A549 (cell line): ENCODE measurements at regions not wholly inside any gene's neighbourhood (a gene's known extent, or its start where the extent isn't known, plus 50 kb on each side); places are given as distances from the start of the nearest gene placed in this dataset.

ENCODE experiments used
- ATAC-seq, 2 experiments: fragments of 200-7000 bp in 1 of 2; fragments of >200 bp in 1 of 2; cut with Nextera tagmentation in 1 of 2; cut with Tn5 transposase in 1 of 2; 3 replicates each; pipeline versions ENCODE4 v1.8.0 to v1.9.1; 2018 to 2020; ENCODE audit warnings: mild to moderate bottlenecking in 1 of 2, moderate library complexity in 1 of 2
- CTCF ChIA-PET: fragments of 300-600 bp; sonication (Branson Sonifier 250); formaldehyde crosslinking; extraction: SDS; loops from one replicate; lab custom pipeline; 2021; ENCODE audit warnings: antibody characterized with exemption, inconsistent platforms; lab: Yijun Ruan, JAX
- POLR2A ChIA-PET: fragments of 350-600 bp; formaldehyde crosslinking; extraction: SDS; loops from one replicate; lab custom pipeline; 2021; ENCODE audit warnings: antibody characterized with exemption, inconsistent platforms; lab: Yijun Ruan, JAX
- DNase-seq, 2 experiments: peaks; one replicate each; pipeline versions ENCODE4 v3.0.0 to v3.0.0-alpha.2; 2011 to 2016; ENCODE audit warnings: low read depth in 1 of 2, low spot score in 1 of 2
- FAIRE-seq: peaks from 2 replicates; lab custom pipeline; 2011; peaks lifted over from hg19 to GRCh38; lab: Jason Lieb, UNC
- H3K27ac ChIP-seq, 2 experiments: fragments of >200 bp; sonication (Bioruptor Twin); formaldehyde crosslinking; 3 replicates each; pipeline ENCODE4 v1.5.1; 2016 to 2017
- H3K4me1 ChIP-seq: fragments of >200 bp; sonication (Bioruptor Twin); formaldehyde crosslinking; 3 replicates; pipeline ENCODE4 v1.6.1; 2016
- H3K4me2 ChIP-seq: fragments of >200 bp; sonication (Bioruptor Twin); formaldehyde crosslinking; 3 replicates; pipeline ENCODE4 v1.6.1; 2016
- H3K4me3 ChIP-seq: fragments of >200 bp; sonication (Bioruptor Twin); formaldehyde crosslinking; 3 replicates; pipeline ENCODE4 v1.5.1; 2016
- H3K9me3 ChIP-seq: fragments of >200 bp; sonication (Bioruptor Twin); formaldehyde crosslinking; 3 replicates; pipeline ENCODE4 v1.6.1; 2016
- CBX2 ChIP-seq: fragments of 200-600 bp; sonication (generic); IDR thresholded peaks from 2 replicates; pipeline ENCODE4 v1.6.1; 2016; ENCODE audit warnings: low read depth, mild to moderate bottlenecking, borderline replicate concordance
- FOSL2 ChIP-seq, 2 experiments: fragments of 450-650 bp in 1 of 2; fragments of >200 bp in 1 of 2; sonication (Bioruptor Twin) in 1 of 2; formaldehyde crosslinking; IDR thresholded peaks; 2 replicates each; pipeline versions ENCODE4 v1.5.0 to v1.6.1; 2016 to 2020; ENCODE audit warnings: mild to moderate bottlenecking in 1 of 2, moderate library complexity in 1 of 2
- HOXB5 ChIP-seq: fragments of 250-450 bp; sonication (Bioruptor Pico); IDR thresholded peaks from 2 replicates; pipeline ENCODE4 v1.5.0; 2020; ENCODE audit warnings: mild to moderate bottlenecking, moderate library complexity
- KDM1A ChIP-seq: fragments of 200-600 bp; sonication (generic); IDR thresholded peaks from 2 replicates; pipeline ENCODE4 v1.6.1; 2016; ENCODE audit warnings: low read depth, mild to moderate bottlenecking
- MAFK ChIP-seq: fragments of 450-650 bp; IDR thresholded peaks from 2 replicates; pipeline ENCODE4 v1.6.1; 2014; ENCODE audit not compliant: partially characterized antibody
- NPAS2 ChIP-seq: fragments of 250-450 bp; sonication (Bioruptor Pico); IDR thresholded peaks from 2 replicates; pipeline ENCODE4 v1.8.0; 2022; ENCODE audit warnings: mild to moderate bottlenecking, moderate library complexity, borderline replicate concordance
- POLR2A ChIP-seq: IDR thresholded peaks from 2 replicates; pipeline ENCODE4 v1.6.1; 2012; ENCODE audit warnings: mild to moderate bottlenecking, low read length
- POLR2AphosphoS2 ChIP-seq: conservative IDR thresholded peaks from 2 replicates; pipeline ENCODE4 v1.6.1; 2012; ENCODE audit warnings: low read length, improper control_type of control experiment, inconsistent platforms
- RCOR1 ChIP-seq: fragments of 150-350 bp; IDR thresholded peaks from 2 replicates; pipeline ENCODE4 v1.6.1; 2014; ENCODE audit warnings: antibody characterized with exemption, low read length, low read depth
- RNF2 ChIP-seq: fragments of 200-600 bp; sonication (generic); IDR thresholded peaks from 2 replicates; pipeline ENCODE4 v1.6.1; 2016; ENCODE audit warnings: low read depth, mild to moderate bottlenecking, antibody characterized with exemption, moderate library complexity, borderline replicate concordance
- SREBF2 ChIP-seq: fragments of 450-650 bp; IDR thresholded peaks from 2 replicates; pipeline ENCODE4 v1.6.1; 2014; ENCODE audit warnings: mild to moderate bottlenecking, moderate library complexity
- ZC3H11A ChIP-seq: fragments of 450-650 bp; IDR thresholded peaks from 2 replicates; pipeline ENCODE4 v1.6.1; 2014; ENCODE audit warnings: antibody characterized with exemption, mild to moderate bottlenecking
- WGBS: methylation state at CpG from one replicate; pipeline ENCODE4 v1.1.6; 2017; ENCODE audit errors: missing lambda C conversion rate; 5-methylcytosine and 5-hydroxymethylcytosine counted together
- TF ChIP-seq, protein P1 (sequence below): fragments of 250-450 bp; sonication (Bioruptor Pico); IDR thresholded peaks from 2 replicates; pipeline ENCODE4 v1.5.0; 2020; ENCODE audit warnings: low read depth, mild to moderate bottlenecking, moderate library complexity
- TF ChIP-seq, protein P2 (sequence below): fragments of 250-450 bp; sonication (Bioruptor Pico); IDR thresholded peaks from 2 replicates; pipeline ENCODE4 v1.5.0; 2021; ENCODE audit warnings: mild to moderate bottlenecking, moderate library complexity, borderline replicate concordance
- TF ChIP-seq, protein P3 (sequence below): fragments of >200 bp; sonication (Bioruptor Twin); formaldehyde crosslinking; IDR thresholded peaks from 3 replicates; pipeline ENCODE4 v1.5.1; 2016
- TF ChIP-seq, protein P4 (sequence below): IDR thresholded peaks from 2 replicates; pipeline ENCODE4 v1.6.1; 2012
- TF ChIP-seq, protein P5 (sequence below): fragments of 200-600 bp; sonication (generic); IDR thresholded peaks from 2 replicates; pipeline ENCODE4 v1.6.1; 2016; ENCODE audit warnings: antibody characterized with exemption, mild to moderate bottlenecking, moderate library complexity
- TF ChIP-seq, protein P6 (sequence below): IDR thresholded peaks from 2 replicates; pipeline ENCODE4 v1.6.1; 2012; ENCODE audit warnings: low read depth, borderline replicate concordance

DNA sequence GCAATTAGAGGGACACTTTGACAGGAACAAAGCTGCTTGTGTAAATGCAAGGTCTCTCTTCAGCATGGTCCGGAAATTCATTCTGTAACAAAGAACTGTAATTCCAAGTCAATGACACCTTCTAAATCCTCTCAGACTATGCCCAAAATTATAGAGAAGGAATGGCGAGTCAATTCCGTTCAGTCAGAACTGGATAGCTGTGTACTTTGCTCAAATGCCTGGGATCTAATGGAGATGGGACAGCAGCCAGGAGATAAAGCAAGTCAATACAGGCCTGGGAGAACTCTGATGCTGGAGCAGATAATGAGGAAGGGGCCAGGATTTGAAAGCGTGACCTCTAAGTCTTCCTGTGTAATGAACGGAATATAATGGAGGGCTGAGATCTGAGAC, 96.4 kb upstream of the SPRY4 start:
- POLR2A ChIA-PET = interaction anchor here (0.6 kb wide), 1 partner anchor 13 kb away, joined by 3 read pairs; no protein-coding TSS in a partner anchor
- CTCF ChIA-PET = interaction anchor here (1.6 kb wide), 1 partner anchor 292 kb away, joined by 5 read pairs; no protein-coding TSS in a partner anchor
- no peak for TF ChIP-seq CBX2
- TF ChIP-seq, protein P1, sequence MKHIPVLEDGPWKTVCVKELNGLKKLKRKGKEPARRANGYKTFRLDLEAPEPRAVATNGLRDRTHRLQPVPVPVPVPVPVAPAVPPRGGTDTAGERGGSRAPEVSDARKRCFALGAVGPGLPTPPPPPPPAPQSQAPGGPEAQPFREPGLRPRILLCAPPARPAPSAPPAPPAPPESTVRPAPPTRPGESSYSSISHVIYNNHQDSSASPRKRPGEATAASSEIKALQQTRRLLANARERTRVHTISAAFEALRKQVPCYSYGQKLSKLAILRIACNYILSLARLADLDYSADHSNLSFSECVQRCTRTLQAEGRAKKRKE (CRISPR knock-in tag) = no peak
- TF ChIP-seq KDM1A = no peak
- no peak for TF ChIP-seq RCOR1
- no peak for TF ChIP-seq ZC3H11A
- TF ChIP-seq, protein P2, sequence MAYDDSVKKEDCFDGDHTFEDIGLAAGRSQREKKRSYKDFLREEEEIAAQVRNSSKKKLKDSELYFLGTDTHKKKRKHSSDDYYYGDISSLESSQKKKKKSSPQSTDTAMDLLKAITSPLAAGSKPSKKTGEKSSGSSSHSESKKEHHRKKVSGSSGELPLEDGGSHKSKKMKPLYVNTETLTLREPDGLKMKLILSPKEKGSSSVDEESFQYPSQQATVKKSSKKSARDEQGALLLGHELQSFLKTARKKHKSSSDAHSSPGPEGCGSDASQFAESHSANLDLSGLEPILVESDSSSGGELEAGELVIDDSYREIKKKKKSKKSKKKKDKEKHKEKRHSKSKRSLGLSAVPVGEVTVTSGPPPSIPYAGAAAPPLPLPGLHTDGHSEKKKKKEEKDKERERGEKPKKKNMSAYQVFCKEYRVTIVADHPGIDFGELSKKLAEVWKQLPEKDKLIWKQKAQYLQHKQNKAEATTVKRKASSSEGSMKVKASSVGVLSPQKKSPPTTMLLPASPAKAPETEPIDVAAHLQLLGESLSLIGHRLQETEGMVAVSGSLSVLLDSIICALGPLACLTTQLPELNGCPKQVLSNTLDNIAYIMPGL = no peak
- TF ChIP-seq, protein P3, sequence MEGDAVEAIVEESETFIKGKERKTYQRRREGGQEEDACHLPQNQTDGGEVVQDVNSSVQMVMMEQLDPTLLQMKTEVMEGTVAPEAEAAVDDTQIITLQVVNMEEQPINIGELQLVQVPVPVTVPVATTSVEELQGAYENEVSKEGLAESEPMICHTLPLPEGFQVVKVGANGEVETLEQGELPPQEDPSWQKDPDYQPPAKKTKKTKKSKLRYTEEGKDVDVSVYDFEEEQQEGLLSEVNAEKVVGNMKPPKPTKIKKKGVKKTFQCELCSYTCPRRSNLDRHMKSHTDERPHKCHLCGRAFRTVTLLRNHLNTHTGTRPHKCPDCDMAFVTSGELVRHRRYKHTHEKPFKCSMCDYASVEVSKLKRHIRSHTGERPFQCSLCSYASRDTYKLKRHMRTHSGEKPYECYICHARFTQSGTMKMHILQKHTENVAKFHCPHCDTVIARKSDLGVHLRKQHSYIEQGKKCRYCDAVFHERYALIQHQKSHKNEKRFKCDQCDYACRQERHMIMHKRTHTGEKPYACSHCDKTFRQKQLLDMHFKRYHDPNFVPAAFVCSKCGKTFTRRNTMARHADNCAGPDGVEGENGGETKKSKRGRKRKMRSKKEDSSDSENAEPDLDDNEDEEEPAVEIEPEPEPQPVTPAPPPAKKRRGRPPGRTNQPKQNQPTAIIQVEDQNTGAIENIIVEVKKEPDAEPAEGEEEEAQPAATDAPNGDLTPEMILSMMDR = no peak
- TF ChIP-seq MAFK = no peak
- FAIRE-seq (no peak), ATAC-seq (no peak), DNase-seq (no peak)
- H3K27ac ChIP-seq = no peak overlapping the region
- H3K4me3 ChIP-seq = no peak overlapping the region
- no peaks in the 10 kb centered on the region for H3K9me3 ChIP-seq
- H3K4me1 ChIP-seq = peaks cover 6% of the 10 kb centered on the region; the same call in 1 of the 3 replicates
- WGBS = 87% methylated on average over 5 of the region's 5 CpGs
- H3K4me2 ChIP-seq = no peak overlapping the region

DNA sequence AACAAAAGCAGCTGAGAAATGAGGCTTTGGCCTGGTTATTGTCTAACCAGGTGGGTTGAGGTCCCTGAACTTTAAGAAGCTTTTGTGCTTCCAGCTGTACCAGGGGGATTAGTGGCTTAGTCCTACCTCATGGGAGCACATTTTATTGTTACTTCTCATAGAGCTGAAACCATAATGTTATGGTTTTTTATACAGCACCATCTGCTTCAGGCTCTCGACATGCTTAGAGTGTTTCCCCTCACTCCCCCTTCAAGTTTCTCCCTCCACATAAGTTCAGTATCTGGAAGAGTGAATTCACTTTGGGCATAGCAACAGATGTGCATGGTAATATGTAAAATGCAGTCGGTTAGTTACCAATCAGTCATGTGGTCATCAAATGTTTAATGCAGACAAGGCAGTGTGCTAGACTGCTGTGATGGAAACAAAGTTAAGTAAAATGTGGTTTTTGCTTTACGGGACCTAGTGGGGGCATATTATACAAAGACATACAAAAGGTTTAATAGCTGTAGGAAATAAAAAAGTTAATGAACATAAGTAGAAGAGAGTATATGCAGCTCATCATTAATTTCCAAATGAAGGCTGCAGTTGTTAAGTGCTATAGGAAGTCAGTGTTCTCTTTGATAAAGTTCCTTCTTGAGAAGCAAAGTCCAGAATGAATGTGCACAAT, 95.9 kb upstream of the SPRY4 start:
- DNase-seq = no peak
- Histone ChIP-seq H3K4me2 (no peak overlapping the region), H3K9me3 (no peaks in the 10 kb centered on the region), H3K4me1 (peaks cover 6% of the 10 kb centered on the region; the same call in 1 of the 3 replicates), H3K4me3 (no peak overlapping the region), H3K27ac (no peak overlapping the region)
- ChIA-PET CTCF (interaction anchor here (1.2 to 1.6 kb wide), 2 partner anchors 53 to 292 kb away, joined by 4 to 5 read pairs; no protein-coding TSS in a partner anchor), POLR2A (no interaction called here)
- no peak for FAIRE-seq
- no peak for ATAC-seq
- 89% methylated on average over 3 of the region's 3 CpGs for WGBS
- TF ChIP-seq MAFK (no peak), NPAS2 (CRISPR knock-in tag) (no peak), FOSL2 (IDR thresholded peaks at IDR 0.05) (no peak), FOSL2 (CRISPR knock-in tag; IDR thresholded peaks at IDR 0.05) (no peak)
- TF ChIP-seq, protein P4, sequence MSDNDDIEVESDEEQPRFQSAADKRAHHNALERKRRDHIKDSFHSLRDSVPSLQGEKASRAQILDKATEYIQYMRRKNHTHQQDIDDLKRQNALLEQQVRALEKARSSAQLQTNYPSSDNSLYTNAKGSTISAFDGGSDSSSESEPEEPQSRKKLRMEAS = no peak
- TF ChIP-seq, all 56 proteins: peak for 0

DNA sequence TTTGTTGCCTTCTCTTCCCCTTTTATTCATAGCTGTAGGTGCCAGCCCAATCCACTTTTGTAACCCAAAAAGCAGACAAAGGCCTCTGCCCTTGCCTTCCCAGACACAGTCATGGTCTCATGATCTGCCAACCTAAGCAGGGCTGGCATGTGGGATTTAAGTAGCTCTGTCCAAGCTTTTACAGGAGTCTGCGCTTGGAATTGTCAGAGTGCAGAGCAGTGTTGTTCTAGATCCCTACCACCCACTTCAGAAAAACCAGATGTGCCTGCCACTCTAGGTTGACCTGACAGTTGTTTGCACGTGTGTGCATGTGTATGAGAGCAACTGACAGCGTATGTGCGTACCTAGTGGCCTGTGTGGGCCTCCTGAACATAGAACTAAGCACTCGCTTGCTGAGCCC, 87.8 kb upstream of the SPRY4 start:
- ATAC-seq (no peak), FAIRE-seq (no peak), DNase-seq (no peak)
- H3K9me3 ChIP-seq = no peaks in the 10 kb centered on the region
- H3K4me2 ChIP-seq = no peak overlapping the region
- CTCF ChIA-PET = interaction anchor here (0.7 to 1.6 kb wide), 2 partner anchors 86 to 261 kb away, joined by 3 to 5 read pairs; no protein-coding TSS in a partner anchor
- WGBS = 84% methylated on average over 5 of the region's 5 CpGs
- TF ChIP-seq SREBF2 = no peak
- TF ChIP-seq POLR2A = no peak
- TF ChIP-seq, protein P5, sequence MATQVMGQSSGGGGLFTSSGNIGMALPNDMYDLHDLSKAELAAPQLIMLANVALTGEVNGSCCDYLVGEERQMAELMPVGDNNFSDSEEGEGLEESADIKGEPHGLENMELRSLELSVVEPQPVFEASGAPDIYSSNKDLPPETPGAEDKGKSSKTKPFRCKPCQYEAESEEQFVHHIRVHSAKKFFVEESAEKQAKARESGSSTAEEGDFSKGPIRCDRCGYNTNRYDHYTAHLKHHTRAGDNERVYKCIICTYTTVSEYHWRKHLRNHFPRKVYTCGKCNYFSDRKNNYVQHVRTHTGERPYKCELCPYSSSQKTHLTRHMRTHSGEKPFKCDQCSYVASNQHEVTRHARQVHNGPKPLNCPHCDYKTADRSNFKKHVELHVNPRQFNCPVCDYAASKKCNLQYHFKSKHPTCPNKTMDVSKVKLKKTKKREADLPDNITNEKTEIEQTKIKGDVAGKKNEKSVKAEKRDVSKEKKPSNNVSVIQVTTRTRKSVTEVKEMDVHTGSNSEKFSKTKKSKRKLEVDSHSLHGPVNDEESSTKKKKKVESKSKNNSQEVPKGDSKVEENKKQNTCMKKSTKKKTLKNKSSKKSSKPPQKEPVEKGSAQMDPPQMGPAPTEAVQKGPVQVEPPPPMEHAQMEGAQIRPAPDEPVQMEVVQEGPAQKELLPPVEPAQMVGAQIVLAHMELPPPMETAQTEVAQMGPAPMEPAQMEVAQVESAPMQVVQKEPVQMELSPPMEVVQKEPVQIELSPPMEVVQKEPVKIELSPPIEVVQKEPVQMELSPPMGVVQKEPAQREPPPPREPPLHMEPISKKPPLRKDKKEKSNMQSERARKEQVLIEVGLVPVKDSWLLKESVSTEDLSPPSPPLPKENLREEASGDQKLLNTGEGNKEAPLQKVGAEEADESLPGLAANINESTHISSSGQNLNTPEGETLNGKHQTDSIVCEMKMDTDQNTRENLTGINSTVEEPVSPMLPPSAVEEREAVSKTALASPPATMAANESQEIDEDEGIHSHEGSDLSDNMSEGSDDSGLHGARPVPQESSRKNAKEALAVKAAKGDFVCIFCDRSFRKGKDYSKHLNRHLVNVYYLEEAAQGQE = no peak
- TF ChIP-seq, protein P6, sequence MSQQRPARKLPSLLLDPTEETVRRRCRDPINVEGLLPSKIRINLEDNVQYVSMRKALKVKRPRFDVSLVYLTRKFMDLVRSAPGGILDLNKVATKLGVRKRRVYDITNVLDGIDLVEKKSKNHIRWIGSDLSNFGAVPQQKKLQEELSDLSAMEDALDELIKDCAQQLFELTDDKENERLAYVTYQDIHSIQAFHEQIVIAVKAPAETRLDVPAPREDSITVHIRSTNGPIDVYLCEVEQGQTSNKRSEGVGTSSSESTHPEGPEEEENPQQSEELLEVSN = no peak
- no peak for TF ChIP-seq RNF2
- TF ChIP-seq KDM1A = no peak
- no peak for TF ChIP-seq POLR2AphosphoS2
- TF ChIP-seq HOXB5 (CRISPR knock-in tag) = no peak
- TF ChIP-seq, all 56 proteins: peak for 0
- POLR2A ChIA-PET = no interaction called here
- H3K27ac ChIP-seq = no peak overlapping the region
- no peaks in the 10 kb centered on the region for H3K4me1 ChIP-seq
- no peak overlapping the region for H3K4me3 ChIP-seq
